K562 (cell line): ENCODE measurements at regions not wholly inside any gene's neighbourhood (a gene's known extent, or its start where the extent isn't known, plus 50 kb on each side); places are given as distances from the start of the nearest gene placed in this dataset.

Experiments used
- NCOA4 ChIP-seq: fragments of 450-650 bp; IDR thresholded peaks from 2 replicates; pipeline ENCODE4 v1.6.1; 2018; ENCODE audit warnings: mild to moderate bottlenecking; ENCODE audit not compliant: partially characterized antibody
- REST ChIP-seq, 2 experiments: fragments of 450-650 bp; formaldehyde crosslinking in 1 of 2; IDR thresholded peaks; 2 replicates each; pipeline versions ENCODE4 v1.4.0 to v1.6.1; 2014 to 2020; ENCODE audit warnings: mild to moderate bottlenecking in 2 of 2, borderline replicate concordance in 1 of 2, low read depth in 1 of 2
- SMARCB1 ChIP-seq: IDR thresholded peaks from 2 replicates; pipeline ENCODE4 v1.6.1; 2011; ENCODE audit warnings: improper control_type of control experiment, low read depth; ENCODE audit not compliant: insufficient read length
- STAT6 ChIP-seq: sonication (generic); formaldehyde crosslinking; IDR thresholded peaks from 2 replicates; pipeline ENCODE4 v1.8.1; 2023; ENCODE audit warnings: mild to moderate bottlenecking, missing genetic modification reagents

DNA sequence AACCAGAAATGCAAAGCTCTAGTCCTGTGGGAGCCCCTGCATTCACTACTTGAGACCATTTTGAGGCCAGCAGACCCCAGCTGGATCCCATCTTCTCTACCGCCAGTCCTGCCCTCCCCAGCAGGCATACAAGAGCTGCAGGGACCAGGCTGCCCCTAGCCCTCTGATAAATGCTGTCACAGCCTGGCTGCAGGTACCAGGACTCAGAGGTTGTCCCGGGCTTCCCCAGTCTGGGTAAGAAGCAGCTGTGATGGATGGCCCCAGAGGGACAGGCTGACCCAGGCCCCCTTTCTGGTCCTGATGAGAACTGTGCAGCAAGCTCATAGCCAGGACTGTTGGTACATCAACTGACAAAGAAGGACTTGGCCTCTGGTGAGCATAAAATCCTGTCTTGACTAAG lies 132.9 kb upstream of the APCDD1 start (continued):
- TF ChIP-seq REST (IDR thresholded peaks at IDR 0.05; ENCODE audit: borderline replicate concordance) (no peak), REST (CRISPR knock-in tag; IDR thresholded peaks at IDR 0.05; ENCODE audit: low read depth) (no peak), SMARCB1 (no peak), STAT6 (CRISPR knock-in tag) (no peak), NCOA4 (no peak)
